H1 (cell line): ENCODE measurements at regions not wholly inside any gene's neighbourhood (a gene's known extent, or its start where the extent isn't known, plus 50 kb on each side); places are given as distances from the start of the nearest gene placed in this dataset.

Experiments
- CREB1 ChIP-seq: IDR thresholded peaks from 2 replicates; pipeline ENCODE4 v1.6.1; 2012; ENCODE audit warnings: inconsistent platforms
- EZH2 ChIP-seq: fragments of 200-600 bp; sonication (generic); IDR thresholded peaks from 2 replicates; pipeline ENCODE4 v1.7.1; 2012; ENCODE audit warnings: low read depth, mild to moderate bottlenecking, moderate library complexity, low read length, inconsistent platforms; ENCODE audit not compliant: severe bottlenecking
- JUN ChIP-seq: IDR thresholded peaks from 2 replicates; pipeline ENCODE4 v1.6.1; 2011; ENCODE audit warnings: low read depth, mild to moderate bottlenecking, improper control_type of control experiment, low read length
- NRF1 ChIP-seq: IDR thresholded peaks from 2 replicates; pipeline ENCODE4 v1.6.1; 2011; ENCODE audit warnings: mild to moderate bottlenecking, low read depth, low read length, improper control_type of control experiment
- PHF8 ChIP-seq: fragments of 200-600 bp; sonication (generic); conservative IDR thresholded peaks from 2 replicates; pipeline ENCODE4 v1.7.1; 2012; ENCODE audit warnings: low read depth, mild to moderate bottlenecking, inconsistent platforms, low read length, moderate library complexity
- TEAD4 ChIP-seq: IDR thresholded peaks from 2 replicates; pipeline ENCODE4 v1.6.1; 2012; ENCODE audit warnings: low read depth, low read length, inconsistent platforms, mixed read lengths
- ZNF274 ChIP-seq: IDR thresholded peaks from 2 replicates; pipeline ENCODE4 v1.7.0; 2012; ENCODE audit warnings: low read length, borderline replicate concordance; ENCODE audit errors: extremely low read depth
- TF ChIP-seq, protein P1 (sequence below): fragments of 300-600 bp; sonication (generic); IDR thresholded peaks from 2 replicates; pipeline ENCODE4 v1.7.1; 2012; ENCODE audit warnings: low read length, moderate library complexity, mild to moderate bottlenecking, inconsistent platforms; ENCODE audit not compliant: insufficient replicate concordance

DNA sequence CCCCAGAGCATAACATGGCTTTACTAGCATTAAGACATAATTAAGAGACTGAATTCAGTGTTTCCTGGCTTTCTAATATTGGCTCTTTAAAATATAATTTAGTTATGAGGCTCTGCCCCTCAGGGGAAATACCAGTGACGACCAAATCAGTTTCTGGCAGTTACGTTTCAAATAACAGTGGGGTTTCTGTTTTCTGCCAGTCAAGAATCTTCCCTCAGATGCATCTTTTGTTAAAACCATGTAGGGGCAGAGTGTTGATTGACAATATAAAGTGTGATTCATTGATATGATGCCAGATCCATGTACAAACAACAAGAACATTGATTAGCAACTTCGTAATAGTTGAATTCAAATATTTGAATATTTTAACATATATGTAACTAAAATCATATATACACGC lies 1169.7 kb downstream of the DIAPH3 start (continued):
- TF ChIP-seq, protein P1, sequence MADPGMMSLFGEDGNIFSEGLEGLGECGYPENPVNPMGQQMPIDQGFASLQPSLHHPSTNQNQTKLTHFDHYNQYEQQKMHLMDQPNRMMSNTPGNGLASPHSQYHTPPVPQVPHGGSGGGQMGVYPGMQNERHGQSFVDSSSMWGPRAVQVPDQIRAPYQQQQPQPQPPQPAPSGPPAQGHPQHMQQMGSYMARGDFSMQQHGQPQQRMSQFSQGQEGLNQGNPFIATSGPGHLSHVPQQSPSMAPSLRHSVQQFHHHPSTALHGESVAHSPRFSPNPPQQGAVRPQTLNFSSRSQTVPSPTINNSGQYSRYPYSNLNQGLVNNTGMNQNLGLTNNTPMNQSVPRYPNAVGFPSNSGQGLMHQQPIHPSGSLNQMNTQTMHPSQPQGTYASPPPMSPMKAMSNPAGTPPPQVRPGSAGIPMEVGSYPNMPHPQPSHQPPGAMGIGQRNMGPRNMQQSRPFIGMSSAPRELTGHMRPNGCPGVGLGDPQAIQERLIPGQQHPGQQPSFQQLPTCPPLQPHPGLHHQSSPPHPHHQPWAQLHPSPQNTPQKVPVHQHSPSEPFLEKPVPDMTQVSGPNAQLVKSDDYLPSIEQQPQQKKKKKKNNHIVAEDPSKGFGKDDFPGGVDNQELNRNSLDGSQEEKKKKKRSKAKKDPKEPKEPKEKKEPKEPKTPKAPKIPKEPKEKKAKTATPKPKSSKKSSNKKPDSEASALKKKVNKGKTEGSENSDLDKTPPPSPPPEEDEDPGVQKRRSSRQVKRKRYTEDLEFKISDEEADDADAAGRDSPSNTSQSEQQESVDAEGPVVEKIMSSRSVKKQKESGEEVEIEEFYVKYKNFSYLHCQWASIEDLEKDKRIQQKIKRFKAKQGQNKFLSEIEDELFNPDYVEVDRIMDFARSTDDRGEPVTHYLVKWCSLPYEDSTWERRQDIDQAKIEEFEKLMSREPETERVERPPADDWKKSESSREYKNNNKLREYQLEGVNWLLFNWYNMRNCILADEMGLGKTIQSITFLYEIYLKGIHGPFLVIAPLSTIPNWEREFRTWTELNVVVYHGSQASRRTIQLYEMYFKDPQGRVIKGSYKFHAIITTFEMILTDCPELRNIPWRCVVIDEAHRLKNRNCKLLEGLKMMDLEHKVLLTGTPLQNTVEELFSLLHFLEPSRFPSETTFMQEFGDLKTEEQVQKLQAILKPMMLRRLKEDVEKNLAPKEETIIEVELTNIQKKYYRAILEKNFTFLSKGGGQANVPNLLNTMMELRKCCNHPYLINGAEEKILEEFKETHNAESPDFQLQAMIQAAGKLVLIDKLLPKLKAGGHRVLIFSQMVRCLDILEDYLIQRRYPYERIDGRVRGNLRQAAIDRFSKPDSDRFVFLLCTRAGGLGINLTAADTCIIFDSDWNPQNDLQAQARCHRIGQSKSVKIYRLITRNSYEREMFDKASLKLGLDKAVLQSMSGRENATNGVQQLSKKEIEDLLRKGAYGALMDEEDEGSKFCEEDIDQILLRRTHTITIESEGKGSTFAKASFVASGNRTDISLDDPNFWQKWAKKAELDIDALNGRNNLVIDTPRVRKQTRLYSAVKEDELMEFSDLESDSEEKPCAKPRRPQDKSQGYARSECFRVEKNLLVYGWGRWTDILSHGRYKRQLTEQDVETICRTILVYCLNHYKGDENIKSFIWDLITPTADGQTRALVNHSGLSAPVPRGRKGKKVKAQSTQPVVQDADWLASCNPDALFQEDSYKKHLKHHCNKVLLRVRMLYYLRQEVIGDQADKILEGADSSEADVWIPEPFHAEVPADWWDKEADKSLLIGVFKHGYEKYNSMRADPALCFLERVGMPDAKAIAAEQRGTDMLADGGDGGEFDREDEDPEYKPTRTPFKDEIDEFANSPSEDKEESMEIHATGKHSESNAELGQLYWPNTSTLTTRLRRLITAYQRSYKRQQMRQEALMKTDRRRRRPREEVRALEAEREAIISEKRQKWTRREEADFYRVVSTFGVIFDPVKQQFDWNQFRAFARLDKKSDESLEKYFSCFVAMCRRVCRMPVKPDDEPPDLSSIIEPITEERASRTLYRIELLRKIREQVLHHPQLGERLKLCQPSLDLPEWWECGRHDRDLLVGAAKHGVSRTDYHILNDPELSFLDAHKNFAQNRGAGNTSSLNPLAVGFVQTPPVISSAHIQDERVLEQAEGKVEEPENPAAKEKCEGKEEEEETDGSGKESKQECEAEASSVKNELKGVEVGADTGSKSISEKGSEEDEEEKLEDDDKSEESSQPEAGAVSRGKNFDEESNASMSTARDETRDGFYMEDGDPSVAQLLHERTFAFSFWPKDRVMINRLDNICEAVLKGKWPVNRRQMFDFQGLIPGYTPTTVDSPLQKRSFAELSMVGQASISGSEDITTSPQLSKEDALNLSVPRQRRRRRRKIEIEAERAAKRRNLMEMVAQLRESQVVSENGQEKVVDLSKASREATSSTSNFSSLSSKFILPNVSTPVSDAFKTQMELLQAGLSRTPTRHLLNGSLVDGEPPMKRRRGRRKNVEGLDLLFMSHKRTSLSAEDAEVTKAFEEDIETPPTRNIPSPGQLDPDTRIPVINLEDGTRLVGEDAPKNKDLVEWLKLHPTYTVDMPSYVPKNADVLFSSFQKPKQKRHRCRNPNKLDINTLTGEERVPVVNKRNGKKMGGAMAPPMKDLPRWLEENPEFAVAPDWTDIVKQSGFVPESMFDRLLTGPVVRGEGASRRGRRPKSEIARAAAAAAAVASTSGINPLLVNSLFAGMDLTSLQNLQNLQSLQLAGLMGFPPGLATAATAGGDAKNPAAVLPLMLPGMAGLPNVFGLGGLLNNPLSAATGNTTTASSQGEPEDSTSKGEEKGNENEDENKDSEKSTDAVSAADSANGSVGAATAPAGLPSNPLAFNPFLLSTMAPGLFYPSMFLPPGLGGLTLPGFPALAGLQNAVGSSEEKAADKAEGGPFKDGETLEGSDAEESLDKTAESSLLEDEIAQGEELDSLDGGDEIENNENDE, result no peak
- no peak for TF ChIP-seq JUN
- no peak for TF ChIP-seq NRF1
- TF ChIP-seq TEAD4, result no peak
- TF ChIP-seq EZH2, result no peak
- no peak for TF ChIP-seq ZNF274
- no peak for TF ChIP-seq PHF8
- no peak for TF ChIP-seq CREB1
